IPS DF 4.7 (cell line): ENCODE measurements at regions not wholly inside any gene's neighbourhood (a gene's known extent, or its start where the extent isn't known, plus 50 kb on each side); places are given as distances from the start of the nearest gene placed in this dataset.
A peak's percentile ranks its signal among the peaks of the same experiment; 100 is the strongest.
"Not testable (repeated sequence)": the region's sequence is repeated elsewhere in the genome, so short reads cannot be mapped to it uniquely, and the experiment has no call there.

Source experiments
- DNase-seq: peaks from one replicate; pipeline ENCODE4 v3.0.0-alpha.2; 2013; ENCODE audit warnings: low spot score; ENCODE audit errors: extremely low read depth

DNA sequence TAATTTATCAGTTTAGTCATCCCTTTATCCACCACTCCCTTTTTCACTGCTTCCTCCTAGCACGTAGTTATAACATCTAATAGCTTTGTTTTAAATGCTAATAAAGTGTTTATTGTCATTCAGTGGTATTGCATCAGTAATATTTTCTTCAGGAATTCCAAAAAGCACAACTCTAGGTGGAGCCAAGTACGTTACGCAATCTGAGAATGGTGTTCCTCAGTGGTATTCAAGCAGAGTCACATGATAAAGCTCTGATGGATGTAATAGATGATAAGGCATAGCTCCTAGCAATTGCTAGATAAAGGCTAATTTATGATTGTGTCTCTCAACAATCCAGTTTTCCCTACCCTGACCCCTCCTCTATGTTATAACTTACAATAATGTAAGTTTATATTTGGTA lies 494.6 kb upstream of the ADGRL4 start:
- DNase-seq = no peak

DNA sequence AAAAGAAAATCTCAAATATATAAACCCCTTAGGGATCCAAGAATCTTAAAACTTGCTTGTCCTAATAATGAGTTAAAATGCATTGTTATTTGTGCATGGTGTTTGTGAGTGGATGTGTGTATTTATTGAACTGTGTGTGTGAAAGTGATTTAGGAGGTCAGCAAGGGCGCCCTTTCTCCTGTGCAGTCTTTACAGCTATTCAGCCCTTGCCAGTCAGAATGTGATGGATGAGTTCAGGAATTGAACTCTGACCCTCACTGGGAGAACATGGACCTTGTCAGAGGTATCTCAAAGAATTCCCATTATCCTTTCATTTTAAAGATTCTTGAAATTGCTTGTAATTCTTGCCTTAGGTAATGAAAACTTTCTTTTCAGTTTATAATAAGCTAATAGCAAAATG lies 493.0 kb upstream of the ADGRL4 start:
- no peak for DNase-seq

DNA sequence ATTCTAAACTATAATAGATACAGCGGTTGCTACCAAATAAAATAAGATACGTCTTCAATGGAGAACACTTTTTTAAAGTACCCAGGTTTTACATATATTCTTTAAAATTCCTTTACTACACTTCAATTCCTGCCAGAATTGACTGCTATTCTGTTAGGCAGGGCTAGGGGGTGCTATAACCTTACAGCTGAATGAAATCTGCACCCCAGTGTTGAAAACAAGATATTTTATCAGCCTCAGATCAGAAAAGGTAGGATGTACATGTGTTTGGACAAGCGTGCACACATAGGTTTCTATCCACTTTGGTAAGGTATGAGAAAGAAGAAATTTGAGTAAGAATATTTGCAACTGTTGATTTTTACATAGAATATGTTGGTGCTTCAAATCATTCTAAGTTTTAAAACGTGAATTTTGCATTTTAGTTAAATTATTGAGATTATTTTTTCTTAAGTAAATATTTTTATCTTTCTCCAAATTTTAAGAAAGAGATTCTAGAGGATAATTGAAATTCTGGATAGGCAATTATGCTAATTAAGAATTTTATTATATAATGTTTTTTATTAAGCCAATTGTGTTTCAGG lies 490.8 kb upstream of the ADGRL4 start:
- DNase-seq = peak; percentile 28

DNA sequence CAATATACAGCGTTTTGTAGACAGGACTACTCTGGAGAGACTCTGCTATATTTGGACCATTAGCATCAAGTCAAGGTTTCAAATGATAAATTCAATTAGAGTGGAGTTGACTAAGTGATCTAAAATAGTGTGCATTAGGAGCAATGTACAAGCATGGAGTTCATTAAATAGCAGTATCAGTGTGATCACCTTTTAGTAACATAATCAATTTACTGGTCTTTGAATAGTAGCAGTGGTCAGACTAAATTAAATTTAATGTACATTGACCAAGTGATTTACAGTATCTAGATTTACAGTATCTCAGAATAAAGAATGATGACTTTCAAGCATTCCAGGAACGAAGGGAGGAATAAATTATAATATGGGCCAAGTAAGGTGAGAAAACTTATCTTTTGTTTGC lies 489.6 kb upstream of the ADGRL4 start:
- no peak for DNase-seq

DNA sequence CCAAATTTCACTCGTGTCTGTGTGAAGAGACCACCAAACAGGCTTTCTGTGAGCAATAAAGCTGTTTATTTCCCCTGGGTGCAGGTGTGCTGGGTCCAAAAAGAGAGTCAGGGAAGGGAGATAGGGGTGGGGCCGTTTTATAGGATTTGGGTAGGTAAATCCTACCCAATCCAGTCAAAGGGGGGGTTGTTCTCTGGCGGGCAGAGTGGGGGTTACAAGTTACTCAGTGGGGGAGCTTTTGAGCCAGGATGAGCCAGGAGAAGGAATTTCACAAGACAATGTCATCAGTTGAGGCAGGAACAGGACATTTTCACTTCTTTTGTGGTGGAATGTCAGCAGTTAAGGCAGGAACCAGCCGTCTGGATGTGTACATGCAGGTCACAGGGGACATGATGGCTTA lies 487.2 kb upstream of the ADGRL4 start:
- DNase-seq = not testable (repeated sequence)

DNA sequence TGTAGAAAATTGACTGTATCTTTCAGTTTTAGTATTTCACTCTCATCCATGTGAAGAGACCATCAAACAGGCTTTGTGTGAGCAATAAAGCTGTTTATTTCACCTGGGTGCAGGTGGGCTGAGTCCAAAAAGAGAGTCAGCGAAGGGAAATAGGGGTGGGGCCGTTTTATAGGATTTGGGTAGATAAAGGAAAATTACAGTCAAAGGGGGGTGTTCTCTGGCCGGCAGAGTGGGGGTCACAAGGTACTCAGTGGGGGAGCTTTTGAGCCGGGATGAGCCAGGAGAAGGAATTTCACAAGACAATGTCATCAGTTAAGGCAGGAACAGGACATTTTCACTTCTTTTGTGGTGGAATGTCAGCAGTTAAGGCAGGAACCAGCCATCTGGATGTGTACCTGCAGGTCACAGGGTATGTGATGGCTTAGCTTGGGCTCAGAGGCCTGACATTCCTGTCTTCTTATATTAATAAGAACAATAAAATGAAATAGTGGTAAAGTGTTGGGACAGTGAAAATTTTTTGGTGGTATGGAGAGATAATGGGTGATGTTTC lies 482.1 kb upstream of the ADGRL4 start:
- DNase-seq = not testable (repeated sequence)

DNA sequence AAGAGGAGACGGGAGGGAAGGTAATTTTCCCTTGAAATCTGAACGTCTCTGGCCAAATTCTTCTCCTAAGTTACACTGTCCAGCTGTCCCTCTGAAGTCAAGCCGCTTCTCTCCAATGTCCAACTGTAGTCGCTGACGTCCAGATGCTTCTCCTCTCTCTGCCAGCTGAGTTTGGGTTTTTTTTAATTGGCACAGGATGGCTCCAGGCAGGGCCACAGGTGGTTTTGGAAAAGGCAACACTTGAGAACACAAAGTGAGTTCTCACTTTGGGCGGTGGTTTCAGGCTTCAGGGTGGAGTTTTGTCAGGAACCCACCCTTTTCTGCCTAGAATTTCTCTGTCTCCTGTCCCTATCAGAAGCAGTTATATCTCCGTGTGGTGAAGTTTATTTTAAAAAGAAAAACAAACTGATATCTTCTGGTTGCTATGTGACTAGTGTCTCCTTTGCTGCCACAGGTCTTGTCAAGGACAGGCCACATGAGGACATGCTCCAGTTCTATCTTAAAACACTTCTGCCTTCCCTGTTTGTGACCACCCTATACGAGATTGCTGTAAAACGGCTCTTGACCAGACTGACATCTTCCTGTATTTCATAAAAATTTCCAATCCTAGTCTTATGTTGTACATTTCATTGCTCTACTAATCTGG lies 472.3 kb upstream of the ADGRL4 start:
- no peak for DNase-seq

DNA sequence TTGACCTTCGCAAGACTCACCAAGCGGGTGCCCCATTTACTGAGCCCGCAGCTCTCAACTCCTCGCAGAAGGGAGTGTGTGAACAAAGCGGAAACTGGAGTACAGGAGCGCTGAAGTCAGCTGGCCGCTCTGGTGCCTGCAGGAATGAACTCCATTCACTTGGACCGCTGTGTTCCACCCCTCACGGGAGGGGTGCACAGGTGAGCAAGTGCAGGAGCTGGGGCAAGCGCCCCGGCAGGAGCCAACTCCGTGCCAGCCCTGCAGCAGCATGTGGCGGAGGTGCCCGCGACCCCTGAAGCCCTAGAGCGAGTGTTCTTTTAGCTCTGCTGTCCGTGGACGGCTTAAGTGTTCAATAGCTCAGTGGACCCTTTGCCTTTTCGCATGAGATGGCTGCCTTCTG lies 471.6 kb upstream of the ADGRL4 start:
- no peak for DNase-seq

DNA sequence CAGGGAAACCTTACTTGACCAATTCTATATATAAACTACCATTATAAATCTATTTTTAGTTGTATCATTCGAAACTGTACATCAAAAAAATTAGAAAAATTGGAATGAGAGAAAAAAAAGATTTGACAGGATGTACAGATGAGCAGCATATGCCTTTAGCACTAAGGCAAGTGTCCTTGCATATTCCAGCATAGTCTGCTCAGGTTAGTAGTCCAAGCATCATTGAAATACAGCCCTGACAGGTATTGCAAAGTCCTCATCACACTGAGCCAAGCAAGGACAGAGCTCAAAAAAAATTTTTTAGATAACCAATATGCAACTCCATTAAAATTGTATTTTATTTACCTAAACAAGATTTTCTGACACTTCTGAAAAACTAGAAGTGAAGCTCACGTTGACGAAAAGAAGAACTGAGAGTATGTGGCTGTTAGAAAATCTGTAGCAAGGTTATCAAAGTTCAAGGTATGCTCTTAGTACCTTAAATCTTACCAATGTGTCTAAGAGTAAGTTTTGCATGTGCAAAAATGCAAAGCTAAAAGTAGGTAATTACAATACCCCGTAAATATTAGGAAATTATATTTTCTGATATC lies 465.6 kb upstream of the ADGRL4 start:
- DNase-seq = no peak

DNA sequence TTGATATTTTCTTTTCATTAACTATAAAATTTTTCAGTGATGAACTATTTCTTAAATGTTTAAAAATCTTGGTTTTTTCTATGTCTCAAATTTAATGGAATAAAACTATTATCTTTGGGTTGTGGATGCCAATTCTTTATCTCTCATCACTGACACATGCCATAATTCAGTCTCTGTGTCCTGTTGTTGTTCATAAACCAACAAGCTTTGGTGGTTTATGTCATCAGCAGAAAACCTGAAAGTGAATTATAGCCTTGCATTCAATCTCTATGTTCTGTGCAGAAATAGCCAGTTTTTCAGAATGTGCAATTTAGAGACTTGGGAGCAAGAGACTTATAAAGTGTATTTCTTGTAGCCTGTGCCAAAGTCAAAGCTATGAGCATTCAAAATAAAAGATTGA lies 462.6 kb upstream of the ADGRL4 start:
- no peak for DNase-seq

DNA sequence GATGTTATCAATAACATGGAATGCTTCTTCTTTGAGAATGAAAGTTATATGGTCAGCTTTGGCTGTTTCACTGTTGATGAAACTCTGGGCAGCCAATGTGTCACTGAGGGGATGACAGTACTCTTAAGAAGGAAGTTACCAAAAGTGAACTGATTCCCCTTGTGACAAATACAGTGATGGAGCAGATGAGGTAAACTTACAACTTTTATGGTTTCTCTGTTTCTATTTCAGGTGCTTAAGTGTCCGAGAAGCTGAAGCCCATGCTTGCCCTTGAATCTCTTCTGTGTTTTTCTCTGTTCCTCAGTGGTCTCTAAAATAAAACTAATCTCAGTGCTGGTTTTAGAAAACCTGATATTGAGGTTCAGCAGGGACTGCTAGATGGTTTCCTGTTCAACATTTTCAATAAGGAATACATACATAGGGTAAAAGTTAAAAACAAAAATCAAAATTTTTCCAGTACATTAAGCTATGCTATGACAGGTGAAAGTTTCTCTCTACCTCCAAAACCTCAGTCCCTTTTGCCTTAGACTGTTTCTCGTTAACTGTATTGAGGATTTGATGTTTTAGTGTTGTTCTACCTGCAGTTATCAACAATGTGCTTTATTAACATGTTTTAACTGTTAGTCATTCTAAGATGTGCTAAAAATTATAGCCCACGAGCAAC lies 454.4 kb upstream of the ADGRL4 start:
- no peak for DNase-seq

DNA sequence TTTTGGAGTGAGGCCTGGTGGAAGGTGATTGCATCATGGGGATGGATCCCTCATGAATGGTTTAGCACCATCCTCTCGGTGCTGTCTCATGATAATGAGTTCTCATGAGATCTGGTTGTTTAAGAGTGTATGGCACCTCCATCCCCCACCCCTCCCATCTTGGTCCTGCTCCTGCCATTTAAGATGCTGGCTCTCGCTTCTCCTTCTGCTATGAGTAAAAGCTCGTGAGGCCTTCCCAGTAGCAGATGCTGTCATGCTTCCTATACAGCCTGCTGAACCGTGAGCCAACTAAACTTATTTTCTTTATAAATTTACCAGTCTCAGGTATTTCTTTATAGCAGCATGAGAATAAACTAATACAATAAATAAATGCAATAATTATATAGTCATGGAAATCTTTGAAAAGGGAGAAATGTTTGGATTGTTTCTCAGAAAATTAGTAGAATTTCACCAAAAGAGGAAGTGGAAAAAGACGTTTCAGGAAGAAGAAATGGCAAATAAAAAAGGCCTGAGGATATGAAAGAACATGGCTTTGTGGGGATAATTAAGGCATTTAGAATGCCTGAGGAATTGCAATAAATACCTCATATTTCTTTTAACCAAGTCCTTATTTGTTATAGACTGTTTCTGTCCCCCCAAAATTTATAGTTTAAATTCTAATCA lies 451.2 kb upstream of the ADGRL4 start:
- DNase-seq = no peak

DNA sequence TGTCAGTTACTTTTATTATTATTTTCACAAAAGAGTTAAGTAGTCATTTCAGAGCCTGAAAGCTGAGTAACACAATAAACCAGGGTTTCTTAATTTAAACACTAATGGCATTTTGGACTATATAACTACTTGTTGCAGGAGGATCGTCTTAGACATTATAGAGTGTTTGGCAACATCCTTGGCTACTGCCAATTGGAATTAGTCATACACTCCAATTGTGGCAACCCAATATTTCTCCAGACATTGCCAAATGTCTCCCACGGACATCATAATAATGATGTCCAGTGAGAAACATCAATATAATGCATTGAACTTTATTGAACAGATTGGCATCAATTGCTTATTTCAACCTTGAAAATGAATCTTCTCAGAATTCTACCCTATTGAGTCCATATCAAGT lies 441.9 kb upstream of the ADGRL4 start:
- no peak for DNase-seq

DNA sequence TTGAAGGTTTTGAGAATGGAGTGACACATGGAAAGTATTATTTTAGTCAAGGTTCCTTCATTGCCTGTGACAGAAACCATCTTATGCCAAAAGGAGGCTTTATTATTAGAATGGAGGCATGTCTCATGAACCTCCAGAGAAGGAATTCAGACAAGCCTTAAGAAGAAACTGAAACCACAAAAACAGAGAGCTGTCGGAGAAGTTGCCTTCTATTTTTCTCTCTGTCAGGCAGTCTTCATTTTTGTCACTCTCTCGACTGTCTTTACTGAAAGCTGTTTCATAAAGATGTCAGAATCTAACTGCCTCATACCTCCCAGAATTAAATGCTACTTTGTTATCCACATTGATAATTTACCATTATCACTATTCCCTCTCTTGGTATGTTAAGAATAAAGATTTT lies 434.7 kb upstream of the ADGRL4 start:
- no peak for DNase-seq

DNA sequence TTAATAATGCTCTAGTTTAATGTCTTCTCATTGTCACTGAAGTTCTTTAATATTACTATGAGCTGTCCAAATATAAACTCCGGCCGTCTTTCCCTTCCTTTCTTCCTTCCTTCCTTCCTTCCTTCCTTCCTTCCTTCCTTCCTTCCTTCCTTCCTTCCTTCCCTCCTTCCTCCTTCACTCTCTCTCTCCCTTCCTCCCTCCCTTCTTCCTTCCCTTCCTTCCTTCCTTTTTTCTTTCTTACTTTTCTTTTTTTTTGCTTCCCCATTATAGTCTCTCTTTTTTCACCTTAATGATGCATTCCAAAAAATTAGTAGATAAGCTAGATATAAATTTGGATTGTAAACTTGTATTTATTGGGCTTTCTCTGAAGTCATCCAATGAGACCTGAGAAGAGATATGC lies 431.0 kb upstream of the ADGRL4 start:
- DNase-seq = no peak

DNA sequence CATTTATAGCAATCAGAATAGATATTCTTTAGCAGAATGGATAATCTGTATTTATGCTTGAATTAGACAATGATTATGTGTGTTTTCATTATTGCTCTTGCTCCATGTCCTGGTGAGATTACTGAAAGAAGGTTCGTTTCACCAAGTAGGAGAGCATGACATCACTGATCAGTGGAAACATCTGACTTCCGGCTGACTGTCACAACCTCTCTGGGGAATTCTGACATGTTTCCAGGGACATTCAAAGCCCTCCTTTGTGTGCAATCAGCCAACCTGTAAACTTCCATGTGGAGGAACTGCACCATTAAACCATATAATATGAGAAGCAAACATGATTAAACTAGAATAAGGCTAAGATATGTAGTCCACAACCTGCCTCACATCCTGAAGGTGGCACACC lies 424.8 kb upstream of the ADGRL4 start:
- DNase-seq = no peak

DNA sequence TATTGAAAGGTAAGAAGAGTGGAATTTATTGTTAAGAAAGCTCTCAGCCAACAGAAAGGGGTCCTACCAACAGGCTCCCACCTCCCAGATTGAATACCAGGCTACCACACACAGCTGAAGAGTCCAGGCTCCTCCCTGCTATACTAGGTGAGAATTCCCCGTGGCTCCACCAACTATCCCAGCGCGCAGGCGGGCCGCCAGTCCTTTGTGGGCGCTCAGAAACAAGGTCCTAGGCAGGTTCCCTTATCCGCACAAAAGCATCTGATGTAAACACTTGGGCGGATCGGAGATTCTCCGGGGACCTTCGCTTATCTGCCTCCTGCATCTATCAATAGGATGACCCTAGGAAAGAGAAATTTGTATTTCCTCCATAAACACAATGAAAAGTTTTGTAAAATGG lies 423.9 kb upstream of the ADGRL4 start:
- no peak for DNase-seq

DNA sequence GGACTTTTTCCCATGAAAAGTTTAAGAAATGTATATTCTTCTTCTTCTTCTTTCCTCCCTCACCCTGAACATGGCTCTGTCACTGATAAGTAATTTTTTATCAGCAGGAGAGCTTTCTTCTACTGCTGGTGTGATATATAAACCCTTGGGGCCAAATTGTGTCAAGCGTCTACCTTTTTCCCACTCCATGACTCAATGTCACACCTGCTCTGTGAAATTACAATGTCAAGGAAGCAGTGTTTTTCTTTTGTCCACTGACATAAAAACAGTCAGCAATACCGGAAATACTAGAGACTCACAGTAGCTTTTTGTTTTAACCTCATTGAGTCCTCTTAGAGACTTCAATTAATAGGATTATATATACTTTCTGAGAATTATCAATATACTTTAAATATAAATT lies 416.2 kb upstream of the ADGRL4 start:
- DNase-seq = no peak

DNA sequence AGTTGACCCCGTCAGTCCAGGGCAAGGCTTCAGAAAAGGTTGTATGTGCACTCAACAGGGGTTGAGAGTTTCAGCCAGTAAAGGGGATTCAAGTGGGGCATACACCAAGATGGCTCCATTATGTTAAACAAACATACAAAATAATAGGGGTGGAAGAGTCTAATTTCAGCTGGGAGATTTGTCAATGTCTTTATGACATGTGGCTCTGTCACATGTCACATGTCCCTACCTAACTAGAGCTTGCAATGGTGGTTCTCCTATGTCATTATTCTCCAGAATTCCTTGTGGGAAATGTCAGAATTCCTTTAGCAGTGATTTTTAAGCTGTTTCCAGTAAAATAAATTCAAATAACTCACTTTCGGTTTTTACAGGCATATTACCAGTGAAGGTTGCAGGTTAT lies 392.0 kb upstream of the ADGRL4 start:
- no peak for DNase-seq

DNA sequence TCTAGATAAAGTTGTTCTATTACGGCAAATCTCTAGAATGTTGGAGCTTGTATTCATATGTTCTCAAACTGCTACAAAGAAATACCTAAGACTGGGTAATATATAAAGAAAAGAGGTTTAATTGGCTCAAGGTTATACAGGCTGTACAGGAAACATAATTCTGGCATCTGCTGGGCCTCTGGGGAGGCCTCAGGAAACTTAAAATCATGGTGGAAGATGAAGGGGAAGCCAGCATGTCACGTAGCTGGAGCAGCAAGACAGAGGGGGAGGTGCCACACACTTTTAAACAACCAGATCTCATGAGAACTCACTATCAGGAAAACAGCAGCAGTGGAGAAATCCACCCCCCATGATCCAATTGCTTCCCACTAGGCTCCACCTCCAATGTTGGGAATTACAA lies 390.4 kb upstream of the ADGRL4 start:
- DNase-seq = no peak

DNA sequence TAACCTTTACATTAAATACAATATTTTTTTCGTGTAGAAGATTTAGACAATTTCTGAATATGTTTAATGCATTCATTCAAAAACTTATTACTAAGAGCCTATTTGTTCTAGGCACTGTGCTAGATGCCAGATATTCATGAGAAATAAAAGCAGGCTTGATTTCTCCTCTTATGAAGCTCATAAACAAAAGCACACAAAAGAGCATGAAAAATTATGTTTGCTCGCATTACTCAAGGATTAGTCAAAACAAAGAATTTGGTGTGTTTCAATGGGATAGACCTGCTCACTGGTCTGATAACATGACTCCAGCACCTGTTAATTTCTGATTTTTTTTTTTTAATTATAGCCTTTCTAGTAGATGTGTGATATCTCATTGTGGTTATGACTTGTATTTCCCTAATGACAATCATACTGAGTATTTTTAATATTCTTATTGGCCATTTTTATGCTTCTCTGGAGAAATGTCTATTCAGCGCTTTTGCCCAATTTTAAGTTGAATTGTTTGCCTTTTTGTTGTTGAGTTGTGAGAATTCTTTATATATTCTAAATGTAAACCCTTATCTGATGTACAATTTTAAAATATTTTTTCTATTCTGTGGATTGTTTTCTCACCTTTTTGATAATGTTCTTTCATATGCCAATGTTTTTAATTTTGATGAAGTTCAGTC lies 382.3 kb upstream of the ADGRL4 start:
- no peak for DNase-seq
